Osteoblast (primary cell): ENCODE measurements at regions not wholly inside any gene's neighbourhood (a gene's known extent, or its start where the extent isn't known, plus 50 kb on each side); places are given as distances from the start of the nearest gene placed in this dataset.

Experiments
- DNase-seq: peaks from one replicate; pipeline ENCODE4 v3.0.0; 2011; ENCODE audit warnings: low spot score, mixed read lengths; ENCODE audit not compliant: insufficient read length; ENCODE audit errors: missing footprints
- H2AFZ ChIP-seq: 2 replicates; pipeline ENCODE4 v1.6.0; 2011; ENCODE audit warnings: mild to moderate bottlenecking, low read length
- H3K27ac ChIP-seq: 2 replicates; pipeline ENCODE4 v1.5.1; 2011; ENCODE audit warnings: mild to moderate bottlenecking, low read depth, low read length, moderate library complexity
- H3K27me3 ChIP-seq: 2 replicates; pipeline ENCODE4 v1.6.0; 2012; ENCODE audit warnings: mild to moderate bottlenecking, control low read depth, inconsistent platforms, low read length, moderate library complexity; ENCODE audit not compliant: insufficient read depth
- H3K36me3 ChIP-seq: 2 replicates; pipeline ENCODE4 v1.5.1; 2011; ENCODE audit warnings: mild to moderate bottlenecking, low read length, control low read depth, moderate library complexity; ENCODE audit not compliant: insufficient read depth
- H3K4me1 ChIP-seq: 2 replicates; pipeline ENCODE4 v1.5.1; 2011; ENCODE audit warnings: mild to moderate bottlenecking, low read length, control low read depth, moderate library complexity; ENCODE audit not compliant: insufficient read depth
- H3K4me2 ChIP-seq: 2 replicates; pipeline ENCODE4 v1.6.0; 2011; ENCODE audit warnings: mild to moderate bottlenecking, low read length; ENCODE audit not compliant: insufficient read depth
- H3K4me3 ChIP-seq: fragments of 200-600 bp; sonication (generic); 3 replicates; pipeline ENCODE4 v1.5.1; 2012; ENCODE audit warnings: mild to moderate bottlenecking, low read length, inconsistent platforms; ENCODE audit not compliant: insufficient read depth
- H3K79me2 ChIP-seq: 2 replicates; pipeline ENCODE4 v1.6.0; 2012; ENCODE audit warnings: mild to moderate bottlenecking, low read length, control low read depth, inconsistent platforms; ENCODE audit not compliant: insufficient read depth
- H3K9me3 ChIP-seq: 2 replicates; pipeline ENCODE4 v1.5.1; 2011; ENCODE audit warnings: low read depth, low read length, control low read depth
- H4K20me1 ChIP-seq: 2 replicates; pipeline ENCODE4 v1.6.0; 2012; ENCODE audit warnings: mild to moderate bottlenecking, low read length, control low read depth; ENCODE audit not compliant: insufficient read depth
- TF ChIP-seq, protein P1 (sequence below): IDR thresholded peaks from 2 replicates; pipeline ENCODE4 v1.5.1; 2011; ENCODE audit warnings: mild to moderate bottlenecking, low read depth, low read length, moderate library complexity; ENCODE audit errors: extremely low read depth

DNA sequence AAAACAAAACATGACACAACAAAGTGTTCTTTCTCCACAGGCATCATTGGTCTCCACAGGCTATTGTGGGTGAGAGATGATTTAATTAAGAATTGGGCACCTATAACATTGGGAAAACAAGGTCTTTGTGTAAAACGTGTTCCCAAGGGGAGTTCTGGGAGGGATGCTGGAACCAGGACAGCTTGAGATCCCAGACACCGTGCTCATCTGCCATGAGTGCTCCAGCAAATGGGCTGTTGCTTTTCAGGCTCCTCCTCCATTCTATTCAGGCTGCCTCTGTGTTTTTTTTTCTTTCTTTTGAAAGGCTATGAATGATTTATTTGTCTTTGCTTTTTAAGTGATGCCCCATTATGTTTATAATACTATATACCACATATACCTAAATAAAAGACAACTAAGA is 122.4 kb downstream of the DACT1 start:
- TF ChIP-seq, protein P1, sequence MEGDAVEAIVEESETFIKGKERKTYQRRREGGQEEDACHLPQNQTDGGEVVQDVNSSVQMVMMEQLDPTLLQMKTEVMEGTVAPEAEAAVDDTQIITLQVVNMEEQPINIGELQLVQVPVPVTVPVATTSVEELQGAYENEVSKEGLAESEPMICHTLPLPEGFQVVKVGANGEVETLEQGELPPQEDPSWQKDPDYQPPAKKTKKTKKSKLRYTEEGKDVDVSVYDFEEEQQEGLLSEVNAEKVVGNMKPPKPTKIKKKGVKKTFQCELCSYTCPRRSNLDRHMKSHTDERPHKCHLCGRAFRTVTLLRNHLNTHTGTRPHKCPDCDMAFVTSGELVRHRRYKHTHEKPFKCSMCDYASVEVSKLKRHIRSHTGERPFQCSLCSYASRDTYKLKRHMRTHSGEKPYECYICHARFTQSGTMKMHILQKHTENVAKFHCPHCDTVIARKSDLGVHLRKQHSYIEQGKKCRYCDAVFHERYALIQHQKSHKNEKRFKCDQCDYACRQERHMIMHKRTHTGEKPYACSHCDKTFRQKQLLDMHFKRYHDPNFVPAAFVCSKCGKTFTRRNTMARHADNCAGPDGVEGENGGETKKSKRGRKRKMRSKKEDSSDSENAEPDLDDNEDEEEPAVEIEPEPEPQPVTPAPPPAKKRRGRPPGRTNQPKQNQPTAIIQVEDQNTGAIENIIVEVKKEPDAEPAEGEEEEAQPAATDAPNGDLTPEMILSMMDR: no peak
- Histone ChIP-seq H3K4me2 (no peak overlapping the region), H4K20me1 (no peaks in the 10 kb centered on the region), H3K4me3 (no peak overlapping the region), H3K36me3 (no peaks in the 10 kb centered on the region), H3K27me3 (no peaks in the 10 kb centered on the region), H3K4me1 (no peaks in the 10 kb centered on the region), H2AFZ (no peak overlapping the region), H3K27ac (no peak overlapping the region), H3K9me3 (no peaks in the 10 kb centered on the region), H3K79me2 (no peaks in the 10 kb centered on the region)
- no peak for DNase-seq

DNA sequence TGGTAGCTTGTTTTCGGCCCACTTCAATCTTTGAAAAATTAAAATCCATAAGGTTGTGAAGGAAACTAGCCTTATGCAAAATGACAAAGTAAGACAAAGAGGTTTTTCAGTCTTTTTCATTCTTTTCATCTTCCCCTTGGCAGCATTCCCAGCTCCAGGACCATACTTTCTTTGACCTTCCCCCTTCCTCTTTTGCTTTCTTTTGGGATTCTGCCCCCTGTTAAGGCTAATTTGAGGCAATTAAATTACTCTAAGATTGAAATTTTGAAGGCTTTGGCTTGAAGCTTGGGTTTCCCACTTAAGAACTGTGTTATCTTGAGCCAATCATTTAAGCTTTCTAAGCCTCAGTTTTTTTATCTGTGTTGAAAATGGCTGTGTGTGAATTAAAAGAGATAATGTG is 124.9 kb downstream of the DACT1 start:
- Histone ChIP-seq H2AFZ (no peak overlapping the region), H3K79me2 (no peaks in the 10 kb centered on the region), H4K20me1 (no peaks in the 10 kb centered on the region), H3K9me3 (no peaks in the 10 kb centered on the region), H3K36me3 (no peaks in the 10 kb centered on the region), H3K27ac (no peak overlapping the region), H3K4me3 (no peak overlapping the region), H3K4me1 (no peaks in the 10 kb centered on the region), H3K4me2 (no peak overlapping the region), H3K27me3 (no peaks in the 10 kb centered on the region)
- TF ChIP-seq, protein P1: no peak
- DNase-seq: no peak

DNA sequence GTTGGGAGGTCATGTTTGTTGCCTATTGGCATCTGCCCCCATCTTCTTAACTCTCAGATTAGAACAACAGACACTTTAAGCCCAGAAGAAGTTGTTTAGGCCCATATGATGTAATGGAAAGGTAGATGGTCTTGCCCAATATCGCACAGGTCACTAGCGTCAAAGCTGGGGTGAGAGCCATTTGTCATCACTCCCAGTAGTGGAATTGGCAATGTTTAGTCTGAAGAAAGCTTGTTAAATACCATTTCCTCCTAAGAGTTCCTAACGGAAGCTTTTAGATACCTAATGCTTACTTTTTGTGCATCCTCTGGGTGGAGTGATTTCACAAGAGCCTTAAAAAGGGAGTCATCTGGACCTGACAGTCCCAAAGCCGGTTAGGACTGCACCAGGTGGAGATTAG is 125.4 kb downstream of the DACT1 start:
- no peak overlapping the region for H2AFZ ChIP-seq
- no peaks in the 10 kb centered on the region for H3K36me3 ChIP-seq
- no peaks in the 10 kb centered on the region for H3K4me1 ChIP-seq
- no peaks in the 10 kb centered on the region for H3K27me3 ChIP-seq
- no peaks in the 10 kb centered on the region for H3K9me3 ChIP-seq
- DNase-seq: no peak
- no peak overlapping the region for H3K4me3 ChIP-seq
- H3K79me2 ChIP-seq: no peaks in the 10 kb centered on the region
- no peaks in the 10 kb centered on the region for H4K20me1 ChIP-seq
- TF ChIP-seq, protein P1: no peak
- no peak overlapping the region for H3K27ac ChIP-seq
- no peak overlapping the region for H3K4me2 ChIP-seq

DNA sequence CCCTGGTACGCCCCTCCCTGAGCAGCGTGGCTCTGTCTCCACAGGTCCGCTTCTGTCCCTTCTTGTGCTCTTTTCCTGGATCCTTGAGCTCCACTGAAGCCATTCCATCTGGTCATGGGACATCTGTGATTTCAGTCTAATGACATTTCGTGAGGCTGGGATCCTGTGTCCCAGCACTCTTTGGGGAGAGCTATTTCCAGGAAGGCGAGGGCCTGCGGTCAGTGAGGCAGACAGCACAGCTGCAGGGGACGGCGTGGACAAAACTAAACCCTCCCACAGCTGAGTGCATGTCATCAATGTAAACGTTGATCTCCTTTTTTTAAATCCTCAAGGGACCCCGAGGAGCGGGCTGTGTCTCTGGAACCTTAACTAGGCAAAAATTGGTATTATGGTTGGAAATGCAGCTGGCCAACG is 127.7 kb downstream of the DACT1 start:
- TF ChIP-seq, protein P1: no peak
- Histone ChIP-seq H3K36me3 (no peaks in the 10 kb centered on the region), H2AFZ (peak overlapping the region; percentile 3), H3K9me3 (no peaks in the 10 kb centered on the region), H3K4me2 (no peak overlapping the region), H3K4me1 (no peaks in the 10 kb centered on the region), H3K4me3 (no peak overlapping the region), H3K79me2 (no peaks in the 10 kb centered on the region), H4K20me1 (no peaks in the 10 kb centered on the region), H3K27me3 (no peaks in the 10 kb centered on the region), H3K27ac (no peak overlapping the region)
- no peak for DNase-seq
